Left ventricle myocardium inferior (tissue), 1 donor: ENCODE measurements at regions not wholly inside any gene's neighbourhood (a gene's known extent, or its start where the extent isn't known, plus 50 kb on each side); places are given as distances from the start of the nearest gene placed in this dataset.

Experiments
- DNase-seq: peaks from one replicate; pipeline ENCODE4 v3.0.0-alpha.2; 2020
- H3K27ac ChIP-seq: fragments of 200-600 bp; replicated peaks from 2 replicates; pipeline ENCODE4 v1.8.0; 2021
- H3K27me3 ChIP-seq: fragments of 200-600 bp; 2 replicates; pipeline ENCODE4 v1.8.0; 2021; ENCODE audit warnings: low read depth
- H3K36me3 ChIP-seq: fragments of 200-600 bp; 2 replicates; pipeline ENCODE4 v1.8.0; 2021
- H3K4me1 ChIP-seq: fragments of 200-600 bp; 2 replicates; pipeline ENCODE4 v1.8.0; 2021
- H3K4me3 ChIP-seq: fragments of 200-600 bp; 2 replicates; pipeline ENCODE4 v1.8.0; 2021; ENCODE audit warnings: mild to moderate bottlenecking, moderate library complexity
- H3K9me3 ChIP-seq: fragments of 200-600 bp; replicated peaks from 2 replicates; pipeline ENCODE4 v1.8.0; 2021
- CTCF ChIP-seq: fragments of 200-600 bp; IDR thresholded peaks from 2 replicates; pipeline ENCODE4 v1.8.0; 2021; ENCODE audit warnings: antibody characterized with exemption, mild to moderate bottlenecking, borderline replicate concordance
- intact Hi-C: fragments of 100-400 bp; cut with micrococcal nuclease; formaldehyde crosslinking; loops from one replicate; pipeline ENCODE4 v1.11.0; 2022
- donor health status: DM: no; HTN: yes; CAD: no; lungs with severe emphysema.

DNA sequence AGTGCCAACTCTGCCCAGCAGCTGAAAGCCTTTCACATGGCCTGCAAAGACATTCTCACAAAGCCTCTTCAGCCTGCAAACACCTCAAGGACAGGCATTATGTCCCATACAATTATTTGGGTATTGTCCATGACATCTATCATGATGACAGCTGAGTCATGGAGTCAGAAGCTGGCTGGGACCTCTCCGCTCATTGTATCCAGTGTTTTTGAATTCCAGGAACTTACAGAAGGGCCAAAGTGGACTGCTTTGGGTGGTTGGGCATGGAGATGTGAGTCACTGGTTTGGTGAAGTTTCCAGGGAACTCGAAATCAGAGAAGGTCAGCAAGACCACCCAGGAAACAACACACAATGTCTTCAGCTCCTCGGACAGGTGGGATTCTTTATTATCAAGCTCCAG is 188.6 kb upstream of the CCL2 start:
- peaks cover 4% of the 10 kb centered on the region for H3K9me3 ChIP-seq
- no peak for TF ChIP-seq CTCF
- DNase-seq = no peak
- H3K4me1 ChIP-seq = no peaks in the 10 kb centered on the region
- no peak overlapping the region for H3K4me3 ChIP-seq
- no peak overlapping the region for H3K27ac ChIP-seq
- intact Hi-C loops = no loop called here
- no peaks in the 10 kb centered on the region for H3K36me3 ChIP-seq
- H3K27me3 ChIP-seq = no peaks in the 10 kb centered on the region

DNA sequence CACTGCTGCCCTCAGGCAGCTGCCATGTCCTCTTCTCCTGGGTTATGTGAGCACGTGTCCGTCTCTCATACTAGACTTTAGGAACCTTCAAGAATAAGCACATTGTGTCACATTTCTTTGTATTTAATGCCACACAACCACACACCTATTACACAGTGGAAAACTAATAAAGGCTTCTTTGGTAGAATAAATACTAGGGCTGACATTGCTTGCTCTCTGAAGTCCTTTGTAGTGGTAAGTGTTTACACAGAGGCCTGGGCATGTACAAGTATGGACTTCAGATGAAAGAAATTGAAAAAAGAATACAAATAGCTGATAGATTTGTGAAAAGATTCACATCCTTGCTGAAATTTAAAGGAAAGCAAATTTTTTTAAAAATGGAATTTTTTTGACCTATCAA is 188.1 kb upstream of the CCL2 start:
- H3K4me1 ChIP-seq = no peaks in the 10 kb centered on the region
- peaks cover 4% of the 10 kb centered on the region for H3K9me3 ChIP-seq
- H3K27ac ChIP-seq = no peak overlapping the region
- no peaks in the 10 kb centered on the region for H3K36me3 ChIP-seq
- no peaks in the 10 kb centered on the region for H3K27me3 ChIP-seq
- H3K4me3 ChIP-seq = no peak overlapping the region
- no peak for TF ChIP-seq CTCF
- intact Hi-C loops = no loop called here
- DNase-seq = no peak

DNA sequence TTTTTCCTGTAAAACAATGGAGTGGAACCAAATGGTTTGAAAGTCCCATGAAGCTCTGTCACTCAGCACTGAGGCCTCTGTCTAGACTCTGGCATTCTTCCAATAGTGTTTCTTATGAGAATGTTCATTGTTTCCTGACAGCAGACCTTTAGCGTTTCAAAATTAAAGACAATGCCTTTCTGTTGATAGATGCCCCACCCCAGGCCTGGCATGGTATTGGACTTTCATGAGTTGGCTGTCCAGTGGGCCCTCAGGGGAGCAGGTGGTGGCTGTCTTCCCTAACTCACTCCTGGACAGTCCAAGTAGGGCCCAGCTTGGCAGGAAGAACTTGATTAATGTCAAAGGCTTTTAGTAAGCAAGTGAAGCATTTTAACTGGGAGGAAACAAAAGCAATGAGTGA is 186.5 kb upstream of the CCL2 start:
- Histone ChIP-seq H3K4me3 (no peak overlapping the region), H3K27me3 (peaks cover 1% of the 10 kb centered on the region), H3K36me3 (no peaks in the 10 kb centered on the region), H3K27ac (no peak overlapping the region), H3K9me3 (peaks cover 4% of the 10 kb centered on the region), H3K4me1 (no peaks in the 10 kb centered on the region)
- DNase-seq = no peak
- no peak for TF ChIP-seq CTCF
- intact Hi-C loops = no loop called here

DNA sequence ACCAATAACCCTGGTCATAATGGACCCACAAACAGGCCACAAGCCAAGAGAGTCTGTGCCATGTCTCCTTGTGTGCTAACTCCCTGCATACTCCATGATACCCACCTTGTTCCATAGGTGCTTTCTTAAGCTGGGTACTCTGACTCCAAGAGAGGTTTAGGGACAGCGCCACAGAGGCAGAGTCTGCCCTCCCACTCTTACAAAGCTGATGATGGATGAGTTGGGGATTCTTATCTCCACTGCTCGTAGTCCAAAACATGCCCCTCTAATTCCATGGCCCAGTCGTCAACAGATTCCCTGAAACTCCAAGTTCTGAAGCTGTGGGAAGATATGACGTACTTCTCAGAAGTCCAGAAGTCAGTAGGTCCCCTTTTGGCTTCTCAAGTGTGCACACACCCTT is 184.4 kb upstream of the CCL2 start:
- intact Hi-C loops = no loop called here
- no peaks in the 10 kb centered on the region for H3K36me3 ChIP-seq
- TF ChIP-seq CTCF = no peak
- H3K4me1 ChIP-seq = no peaks in the 10 kb centered on the region
- H3K27ac ChIP-seq = no peak overlapping the region
- peaks cover 14% of the 10 kb centered on the region for H3K27me3 ChIP-seq
- no peak for DNase-seq
- no peaks in the 10 kb centered on the region for H3K9me3 ChIP-seq
- no peak overlapping the region for H3K4me3 ChIP-seq

DNA sequence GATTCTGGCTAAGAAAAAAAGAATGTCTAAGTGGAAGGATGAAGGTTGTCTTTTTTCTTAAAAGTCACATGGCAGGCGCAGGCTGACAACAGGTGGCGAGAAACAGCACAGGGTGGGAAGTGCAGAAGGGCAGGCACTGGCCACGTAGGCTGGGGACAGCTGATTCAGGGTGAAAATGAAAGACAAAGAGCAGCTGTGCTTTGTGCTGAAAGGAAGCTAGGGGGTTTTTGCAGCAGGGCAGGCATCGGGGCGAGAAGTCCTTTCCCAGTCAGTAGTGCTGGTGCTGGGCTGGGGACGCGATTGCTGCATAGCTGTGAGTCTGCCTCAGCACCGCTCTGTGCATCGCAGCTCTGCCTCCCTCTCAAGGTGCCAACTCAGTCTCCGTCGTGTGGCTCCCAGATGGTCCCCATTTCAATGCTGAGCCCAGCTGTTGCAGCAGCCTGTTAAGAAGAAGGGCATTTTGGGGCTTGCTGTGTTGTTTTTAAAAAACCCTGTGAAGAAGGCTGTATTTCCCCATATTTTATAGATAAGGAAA is 183.1 kb upstream of the CCL2 start:
- Histone ChIP-seq H3K9me3 (no peaks in the 10 kb centered on the region), H3K36me3 (no peaks in the 10 kb centered on the region), H3K27ac (no peak overlapping the region), H3K27me3 (peaks cover 25% of the 10 kb centered on the region), H3K4me1 (no peaks in the 10 kb centered on the region), H3K4me3 (no peak overlapping the region)
- intact Hi-C loops = no loop called here
- no peak for TF ChIP-seq CTCF
- no peak for DNase-seq

- H3K4me3 ChIP-seq = no peak overlapping the region
- no peak for DNase-seq
- no peaks in the 10 kb centered on the region for H3K36me3 ChIP-seq
- H3K4me1 ChIP-seq = no peaks in the 10 kb centered on the region
- intact Hi-C loops = no loop called here
- peaks cover 56% of the 10 kb centered on the region for H3K27me3 ChIP-seq
- TF ChIP-seq CTCF = no peak
- no peaks in the 10 kb centered on the region for H3K9me3 ChIP-seq
- H3K27ac ChIP-seq = no peak overlapping the region
Observed at GRCh38 chr17:34075076-34075475, 180.0 kb upstream of the CCL2 start.
